Liver (tissue), 7 donors: ENCODE measurements at regions not wholly inside any gene's neighbourhood (a gene's known extent, or its start where the extent isn't known, plus 50 kb on each side); places are given as distances from the start of the nearest gene placed in this dataset.

Source experiments
- DNase-seq: peaks from one replicate; pipeline ENCODE4 v3.0.0-alpha.2; 2017; ENCODE audit warnings: low spot score
- H3K27ac ChIP-seq, 2 donors: one replicate each; pipeline ENCODE4 v1.7.0; 2013; ENCODE audit warnings: inconsistent platforms in 2 of 2, low read length in 2 of 2, control low read depth in 1 of 2, low read depth in 1 of 2, mild to moderate bottlenecking in 1 of 2
- H3K27me3 ChIP-seq, 4 donors: one replicate each; pipeline versions ENCODE4 v1.6.1 to v1.7.0; 2013; ENCODE audit warnings: low read length in 3 of 4, inconsistent platforms in 1 of 4, mild to moderate bottlenecking in 1 of 4, moderate library complexity in 1 of 4; ENCODE audit not compliant: control insufficient read depth in 4 of 4, insufficient read depth in 4 of 4
- H3K36me3 ChIP-seq, 4 donors: one replicate each; pipeline versions ENCODE4 v1.6.1 to v1.7.0; 2013; ENCODE audit warnings: low read length in 3 of 4, mild to moderate bottlenecking in 3 of 4, low read depth in 1 of 4, moderate library complexity in 1 of 4; ENCODE audit not compliant: control insufficient read depth in 4 of 4, insufficient read depth in 3 of 4
- H3K4me1 ChIP-seq, 4 donors: one replicate each; pipeline versions ENCODE4 v1.6.1 to v1.7.0; 2013; ENCODE audit warnings: low read length in 3 of 4, mild to moderate bottlenecking in 3 of 4, moderate library complexity in 1 of 4; ENCODE audit not compliant: control insufficient read depth in 4 of 4, insufficient read depth in 4 of 4
- H3K4me3 ChIP-seq, 3 donors: one replicate each; pipeline versions ENCODE4 v1.6.1 to v1.7.0; 2013; ENCODE audit warnings: low read length in 3 of 3, control low read depth in 1 of 3, low read depth in 1 of 3, mild to moderate bottlenecking in 1 of 3
- H3K9ac ChIP-seq, 2 donors: one replicate each; pipeline ENCODE4 v1.7.0; 2013; ENCODE audit warnings: low read length in 2 of 2, mild to moderate bottlenecking in 2 of 2, moderate library complexity in 2 of 2, control low read depth in 1 of 2, low read depth in 1 of 2
- H3K9me3 ChIP-seq, 4 donors: one replicate each; pipeline versions ENCODE4 v1.6.1 to v1.7.0; 2013; ENCODE audit warnings: low read length in 3 of 4; ENCODE audit not compliant: control insufficient read depth in 4 of 4
- ATF3 ChIP-seq: IDR thresholded peaks from 2 replicates; pipeline ENCODE4 v1.6.1; 2016; ENCODE audit warnings: antibody characterized with exemption
- CTCF ChIP-seq: fragments of 150-350 bp; IDR thresholded peaks from 2 replicates; pipeline ENCODE4 v1.5.1; 2017; ENCODE audit warnings: improper control_type of control experiment, low read depth, low read length; ENCODE audit not compliant: missing input control
- EGR1 ChIP-seq, 2 donors: IDR thresholded peaks; 2 replicates each; pipeline ENCODE4 v1.6.1; 2016 to 2018; ENCODE audit warnings: antibody characterized with exemption in 2 of 2, low read depth in 2 of 2
- FOXA1 ChIP-seq: IDR thresholded peaks from 2 replicates; pipeline ENCODE4 v1.6.1; 2016; ENCODE audit warnings: antibody characterized with exemption
- FOXA2 ChIP-seq: IDR thresholded peaks from 2 replicates; pipeline ENCODE4 v1.6.1; 2016; ENCODE audit warnings: antibody characterized with exemption
- GABPA ChIP-seq, 2 donors: IDR thresholded peaks in 1 of 2; conservative IDR thresholded peaks in 1 of 2; 2 replicates each; pipeline ENCODE4 v1.6.1; 2016; ENCODE audit warnings: antibody characterized with exemption in 2 of 2, mild to moderate bottlenecking in 1 of 2, moderate library complexity in 1 of 2
- HNF4A ChIP-seq, 2 donors: conservative IDR thresholded peaks; 2 replicates each; pipeline ENCODE4 v1.6.1; 2016; ENCODE audit warnings: antibody characterized with exemption in 2 of 2, mild to moderate bottlenecking in 2 of 2
- HNF4G ChIP-seq: IDR thresholded peaks from 2 replicates; pipeline ENCODE4 v1.6.1; 2016; ENCODE audit warnings: antibody characterized with exemption
- JUND ChIP-seq, 2 donors: IDR thresholded peaks; 2 replicates each; pipeline ENCODE4 v1.6.1; 2016; ENCODE audit warnings: antibody characterized with exemption in 2 of 2
- MAX ChIP-seq: IDR thresholded peaks from 2 replicates; pipeline ENCODE4 v1.6.1; 2016; ENCODE audit warnings: antibody characterized with exemption
- NR2F2 ChIP-seq: IDR thresholded peaks from 2 replicates; pipeline ENCODE4 v1.6.1; 2016; ENCODE audit warnings: antibody characterized with exemption
- REST ChIP-seq: IDR thresholded peaks from 2 replicates; pipeline ENCODE4 v1.6.1; 2016; ENCODE audit warnings: antibody characterized with exemption, mild to moderate bottlenecking
- RXRA ChIP-seq, 2 donors: IDR thresholded peaks; 2 replicates each; pipeline ENCODE4 v1.6.1; 2017 to 2018; ENCODE audit warnings: antibody characterized with exemption in 2 of 2, mild to moderate bottlenecking in 1 of 2
- SP1 ChIP-seq: IDR thresholded peaks from 2 replicates; pipeline ENCODE4 v1.6.1; 2018; ENCODE audit warnings: antibody characterized with exemption, mild to moderate bottlenecking
- TAF1 ChIP-seq: conservative IDR thresholded peaks from 2 replicates; pipeline ENCODE4 v1.6.1; 2016; ENCODE audit warnings: antibody characterized with exemption, mild to moderate bottlenecking
- YY1 ChIP-seq: IDR thresholded peaks from 2 replicates; pipeline ENCODE4 v1.6.1; 2016; ENCODE audit warnings: antibody characterized with exemption, mild to moderate bottlenecking
- ZBTB33 ChIP-seq: IDR thresholded peaks from 2 replicates; pipeline ENCODE4 v1.6.1; 2016; ENCODE audit warnings: antibody characterized with exemption
- donor health status: healthy.
- donor health status: healthy.
- donor health status: healthy.
- donor health status: healthy.

- no peak overlapping the region for H3K4me3 ChIP-seq
- no peak for DNase-seq
These were observed 58.1 kb downstream of the ATXN7L3B start for GRCh38 chr12:74595696-74596095.

More at GRCh38 chr12:74595696-74596095, 58.1 kb downstream of the ATXN7L3B start:
- H3K9ac ChIP-seq = no peak overlapping the region
- no peaks in the 10 kb centered on the region for H3K4me1 ChIP-seq
- no peak overlapping the region for H3K27ac ChIP-seq
- no peaks in the 10 kb centered on the region for H3K9me3 ChIP-seq
- no peak for TF ChIP-seq ATF3
- TF ChIP-seq JUND (IDR thresholded peaks at IDR 0.05) = no peak
- no peak for TF ChIP-seq ZBTB33
- TF ChIP-seq TAF1 = no peak
- no peak for TF ChIP-seq GABPA (IDR thresholded peaks at IDR 0.05 in 1 of 2, conservative IDR thresholded peaks at IDR 0.05 in 1 of 2)
- TF ChIP-seq FOXA2 = no peak
- TF ChIP-seq NR2F2 = no peak
- no peak for TF ChIP-seq HNF4G
- no peak for TF ChIP-seq MAX
- TF ChIP-seq YY1 = no peak
- TF ChIP-seq EGR1 (IDR thresholded peaks at IDR 0.05; ENCODE audit: low read depth in 2 of 2) = no peak
- no peak for TF ChIP-seq SP1
- no peak for TF ChIP-seq REST
- no peak for TF ChIP-seq RXRA (IDR thresholded peaks at IDR 0.05)
- no peak for TF ChIP-seq CTCF
- no peak for TF ChIP-seq FOXA1
- no peak for TF ChIP-seq HNF4A (conservative IDR thresholded peaks at IDR 0.05)
- no peaks in the 10 kb centered on the region for H3K36me3 ChIP-seq
- H3K27me3 ChIP-seq = no peaks in the 10 kb centered on the region
